HPDE6-E6E7 (cell line): ENCODE measurements at regions not wholly inside any gene's neighbourhood (a gene's known extent, or its start where the extent isn't known, plus 50 kb on each side); places are given as distances from the start of the nearest gene placed in this dataset.
"Not testable (repeated sequence)": the region's sequence is repeated elsewhere in the genome, so short reads cannot be mapped to it uniquely, and the experiment has no call there.

ENCODE experiments used
- DNase-seq: peaks from one replicate; pipeline ENCODE4 v3.0.0; 2011; ENCODE audit warnings: missing footprints; ENCODE audit errors: extremely low spot score

DNA sequence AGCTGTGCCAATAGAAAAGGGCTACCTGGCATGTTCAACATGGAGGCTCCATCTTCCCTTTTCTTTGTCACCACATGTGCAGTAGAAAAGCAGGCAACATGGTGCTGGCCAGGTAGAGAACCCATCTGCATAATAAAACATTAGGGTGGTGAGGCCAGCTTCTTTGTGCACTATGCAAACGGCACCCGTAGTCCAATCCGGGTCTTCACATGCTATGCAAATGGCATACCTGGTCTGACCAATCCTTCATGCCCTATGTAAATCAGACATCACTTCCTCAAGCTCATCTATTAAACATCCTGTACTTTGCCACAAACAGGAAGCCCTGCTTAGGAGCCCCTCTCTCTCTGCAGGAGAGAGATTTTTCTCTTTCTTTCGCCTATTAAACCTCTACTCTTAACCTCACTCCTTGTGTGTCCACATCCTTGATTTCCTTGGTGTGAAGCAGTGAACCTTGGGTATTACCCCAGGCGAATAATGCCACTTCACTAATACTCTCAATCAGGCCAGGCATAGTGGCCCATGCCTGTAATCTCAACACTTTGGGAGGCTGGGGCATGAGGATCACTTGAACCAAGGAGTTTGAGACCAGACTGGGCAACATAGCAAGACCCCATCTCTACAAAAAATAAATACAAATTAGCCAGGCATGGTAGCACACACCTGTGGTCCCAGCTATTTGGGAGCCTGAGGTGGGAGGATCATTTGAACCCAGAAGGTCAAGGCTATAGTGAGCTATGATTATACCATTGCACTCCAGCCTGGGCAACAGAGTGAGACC lies 111.3 kb upstream of the MRI1 start:
- DNase-seq = no peak

DNA sequence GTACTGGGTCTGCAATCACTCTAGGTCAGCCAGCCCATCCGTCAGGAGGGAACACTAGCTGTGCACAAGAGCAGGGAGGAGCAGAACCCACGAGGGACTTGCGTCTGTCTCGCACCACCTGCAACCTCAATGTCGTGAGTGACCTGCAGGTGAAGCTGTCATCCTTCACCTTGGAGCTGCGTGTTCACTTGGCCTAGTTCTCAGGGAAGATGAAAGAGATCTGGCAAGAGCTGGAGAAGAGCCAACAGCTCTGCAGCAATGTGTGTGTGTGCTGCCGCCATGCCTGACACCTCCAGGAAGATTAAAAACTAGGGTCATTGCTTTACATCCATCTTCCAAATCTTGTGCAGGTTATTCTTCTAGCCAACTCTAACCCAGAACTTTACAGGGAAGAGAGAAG lies 117.6 kb upstream of the MRI1 start:
- DNase-seq = no peak

DNA sequence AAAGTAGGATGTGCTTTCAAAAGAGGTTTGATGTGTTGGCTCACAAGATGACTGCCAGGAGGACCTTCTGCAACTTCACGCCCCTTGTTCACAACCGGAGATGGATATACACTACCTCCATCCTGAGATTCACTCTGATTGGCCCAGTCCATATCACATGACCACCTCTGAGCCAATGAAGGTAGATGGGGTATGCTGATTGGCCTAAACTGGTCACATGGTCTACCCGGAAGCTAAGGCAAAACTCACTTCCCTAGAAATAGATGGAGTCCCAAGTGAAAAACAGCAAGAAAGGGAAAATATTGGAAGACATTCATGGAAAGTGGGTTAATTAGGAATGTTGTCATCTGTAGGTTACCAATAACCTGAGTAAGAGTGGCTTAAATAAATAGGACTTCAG lies 119.7 kb upstream of the MRI1 start:
- DNase-seq = no peak

- DNase-seq = no peak
These were observed 123.7 kb upstream of the MRI1 start for GRCh38 chr19:13640611-13641010.

DNA sequence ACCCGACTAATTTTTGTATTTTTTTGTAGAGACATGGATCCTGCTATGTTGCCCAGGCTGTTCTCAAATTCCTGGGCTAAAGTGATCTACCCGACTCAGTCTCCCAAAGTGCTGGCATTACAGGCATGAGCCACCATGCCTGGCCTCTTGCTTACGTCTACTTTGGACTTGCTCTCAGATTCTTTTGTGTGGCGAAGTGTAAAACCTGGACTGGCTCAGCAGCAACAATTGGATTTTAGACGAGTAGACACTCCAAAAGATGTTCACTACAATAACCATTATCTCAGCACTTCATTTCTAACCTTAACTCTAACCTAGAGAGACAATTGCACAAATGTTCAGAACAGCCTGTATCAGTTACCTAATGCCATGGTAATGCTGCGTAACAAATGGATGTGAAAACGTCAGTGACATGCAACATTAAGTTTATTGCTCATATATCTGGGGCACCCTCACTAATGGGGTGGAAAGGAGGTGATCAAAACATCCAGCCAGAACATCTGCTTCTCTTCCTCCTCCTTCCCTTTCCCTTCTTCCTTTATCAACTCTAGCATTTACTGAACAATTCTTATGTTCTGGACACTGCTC lies 124.9 kb upstream of the MRI1 start:
- no peak for DNase-seq

DNA sequence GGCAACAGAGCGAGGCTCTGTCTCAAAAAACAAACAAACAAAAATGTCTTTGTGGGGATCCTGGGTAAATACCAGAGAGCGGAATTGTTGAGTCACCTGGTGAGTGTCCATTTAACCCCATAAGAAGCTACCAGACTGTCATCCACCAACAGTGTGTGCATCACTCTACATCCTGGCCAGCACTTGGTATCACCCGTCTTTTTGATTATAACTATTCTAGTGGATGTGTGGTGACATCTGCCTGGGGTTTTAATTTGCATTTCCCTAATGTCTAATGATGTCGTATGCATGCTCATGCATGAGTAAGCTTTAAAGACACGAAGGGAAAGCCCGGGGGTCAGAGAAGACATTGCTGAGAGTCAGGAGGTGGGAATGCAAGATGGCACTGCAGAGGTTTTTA lies 126.7 kb upstream of the MRI1 start:
- DNase-seq = no peak

DNA sequence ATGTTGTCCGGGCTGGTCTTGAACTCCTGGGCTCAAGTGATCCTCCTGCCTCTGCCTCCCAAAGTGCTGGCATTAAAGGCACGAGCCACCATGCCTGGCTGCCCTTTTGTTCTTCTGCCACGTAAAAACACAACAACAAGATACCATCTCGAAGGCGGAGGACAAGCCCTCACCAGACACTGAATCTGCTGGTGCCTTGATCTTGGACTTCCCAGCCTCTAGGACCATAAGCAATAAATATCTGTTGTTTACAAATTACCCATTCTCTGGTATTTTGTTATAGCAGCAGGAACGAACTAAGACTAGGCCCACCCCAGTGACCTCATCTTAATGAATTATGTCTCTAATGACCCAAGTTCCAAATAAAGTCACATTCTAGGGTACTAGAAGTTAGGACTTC lies 128.4 kb upstream of the CACNA1A start:
- DNase-seq = no peak

DNA sequence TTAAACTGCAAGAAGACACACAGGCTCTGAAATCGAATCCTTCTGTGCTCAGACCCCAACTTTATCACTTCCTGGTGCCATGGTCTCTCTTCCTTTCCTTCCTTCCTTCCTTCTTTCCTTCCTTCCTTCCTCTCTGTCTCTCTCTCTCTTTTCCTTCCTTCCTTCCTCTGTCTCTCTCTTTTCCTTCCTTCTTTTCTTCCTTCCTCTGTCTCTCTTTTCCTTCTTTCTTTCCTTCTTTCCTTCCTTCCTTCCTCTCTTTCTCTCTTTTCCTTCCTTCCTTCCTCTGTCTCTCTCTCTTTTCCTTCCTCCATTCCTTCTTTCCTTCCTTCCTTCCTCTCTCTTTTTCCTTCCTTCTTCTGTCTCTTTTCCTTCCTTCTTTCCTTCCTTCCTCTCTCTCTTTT lies 127.2 kb upstream of the CACNA1A start:
- no peak for DNase-seq

GRCh38 chr19:13633109-13633508 lies 126.8 kb upstream of the CACNA1A start:
- DNase-seq = no peak

DNA sequence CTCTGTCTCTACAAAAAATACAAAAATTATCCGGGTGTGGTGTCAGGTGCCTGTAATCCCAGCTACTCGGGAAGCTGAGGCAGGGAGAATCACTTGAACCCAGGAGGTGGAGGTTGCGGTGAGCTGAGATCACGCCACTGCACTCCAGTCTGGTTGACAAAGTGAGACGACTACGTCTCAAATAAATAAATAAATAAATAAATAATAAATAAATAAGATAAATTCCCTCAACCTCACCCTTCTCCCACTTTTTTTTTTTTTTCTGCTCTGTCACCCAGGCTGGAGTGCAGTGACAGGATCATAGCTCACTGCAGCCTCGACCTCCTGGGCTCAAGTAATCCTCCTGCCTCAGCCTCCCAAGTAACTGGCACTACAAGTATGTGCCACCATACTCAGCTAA lies 125.9 kb upstream of the CACNA1A start:
- not testable (repeated sequence) for DNase-seq

GRCh38 chr19:13629687-13630357 lies 123.5 kb upstream of the CACNA1A start:
- DNase-seq = no peak

- no peak for DNase-seq
These were observed 121.3 kb upstream of the CACNA1A start for GRCh38 chr19:13627531-13627930.

DNA sequence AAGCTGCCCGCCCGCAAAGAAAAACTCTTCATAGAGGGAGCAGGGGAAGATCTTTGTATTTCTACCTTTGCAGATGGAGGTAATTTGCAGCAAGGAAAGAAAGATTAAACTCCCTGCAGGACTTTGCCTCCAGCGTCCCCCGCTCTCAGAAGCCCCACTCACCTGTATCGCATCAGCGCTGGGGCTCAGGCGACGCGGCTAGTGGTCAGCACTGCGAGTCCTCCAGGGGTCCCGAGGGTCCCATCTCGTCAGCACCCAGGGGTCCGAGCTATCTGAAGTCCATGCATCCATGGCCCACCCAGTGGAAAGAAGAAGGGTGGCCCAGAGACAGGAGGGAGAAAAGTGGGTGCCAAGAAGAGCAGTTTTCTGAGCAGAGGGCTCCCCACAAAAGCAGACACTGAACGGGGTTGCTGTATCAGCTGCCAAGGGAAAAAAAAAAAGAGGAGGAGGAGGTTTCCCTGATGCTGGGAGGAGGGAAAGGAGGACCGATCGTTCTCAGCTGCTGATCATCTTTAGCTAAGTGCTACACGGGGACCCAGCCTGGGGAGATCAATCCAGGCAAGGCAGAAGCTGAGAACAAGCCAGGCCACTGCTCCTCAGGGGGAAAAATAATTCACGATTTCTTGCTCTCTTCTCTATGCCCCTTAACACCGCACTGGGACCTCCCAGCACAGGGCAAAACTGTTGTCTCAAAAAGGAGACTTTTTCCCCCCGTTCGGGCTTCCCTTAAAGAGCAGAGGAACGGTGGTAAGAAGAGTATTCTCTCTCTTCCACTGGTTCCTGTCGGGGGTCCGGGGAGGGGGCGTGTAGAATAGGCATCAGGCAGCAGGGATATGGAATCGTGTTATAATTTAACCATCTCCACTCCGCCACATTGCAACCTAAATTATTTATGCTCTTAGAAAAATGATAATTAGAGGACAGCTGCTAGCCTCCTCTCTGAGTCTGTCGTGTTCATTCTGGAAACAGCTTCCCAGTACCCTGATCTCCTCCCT lies 117.7 kb upstream of the CACNA1A start:
- DNase-seq = no peak

GRCh38 chr19:13622766-13623715 lies 116.8 kb upstream of the CACNA1A start:
- no peak for DNase-seq

DNA sequence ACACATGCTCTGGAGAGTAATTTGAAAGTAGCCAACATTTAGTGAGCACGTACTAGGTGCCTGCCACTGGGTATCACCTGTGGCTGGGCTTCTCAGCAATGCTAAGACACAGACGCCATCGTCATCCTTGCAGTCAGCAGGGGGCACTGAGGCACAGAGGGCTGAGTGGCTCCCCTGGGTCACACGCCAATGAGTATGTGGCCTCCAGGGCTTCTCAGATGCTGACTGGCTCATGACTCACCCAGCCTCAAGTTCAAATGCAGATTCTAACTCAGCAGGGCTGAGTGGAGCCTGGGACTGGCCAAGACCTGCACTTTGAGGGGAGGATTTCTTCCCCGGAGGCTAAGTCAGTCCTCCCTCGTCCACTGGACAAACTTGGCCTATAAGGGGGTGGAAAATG lies 115.1 kb upstream of the CACNA1A start:
- DNase-seq = peak; percentile 72

GRCh38 chr19:13619203-13619632 lies 112.9 kb upstream of the CACNA1A start:
- DNase-seq = no peak

DNA sequence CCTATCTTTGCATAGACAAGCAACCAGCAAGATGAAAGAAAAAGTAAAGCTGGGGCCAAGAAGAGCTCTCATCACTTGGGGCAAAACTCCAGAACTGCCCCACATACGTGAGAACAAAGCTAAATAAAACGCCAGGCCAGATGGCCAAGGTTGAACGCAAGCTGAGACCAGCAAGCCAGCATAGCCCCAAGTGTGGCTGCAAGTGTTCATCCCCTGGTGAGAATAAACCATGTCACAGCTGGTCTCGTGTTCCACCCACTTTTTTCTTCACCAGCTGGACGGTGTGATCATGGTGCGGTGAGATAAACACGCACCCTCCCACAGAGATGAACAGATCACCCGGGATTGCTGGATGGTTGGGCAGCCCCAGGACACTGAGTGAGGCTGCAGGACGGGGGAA lies 109.6 kb upstream of the CACNA1A start:
- no peak for DNase-seq

GRCh38 chr19:13613447-13613846 lies 107.2 kb upstream of the CACNA1A start:
- no peak for DNase-seq

GRCh38 chr19:13611596-13611995 lies 105.3 kb upstream of the CACNA1A start:
- DNase-seq = no peak

- DNase-seq = no peak
These were observed 103.9 kb upstream of the CACNA1A start for GRCh38 chr19:13610039-13610691.
